ENCODE measurements at regions not wholly inside any gene's neighbourhood (a gene's known extent, or its start where the extent isn't known, plus 50 kb on each side); places are given as distances from the start of the nearest gene placed in this dataset.
A peak's percentile ranks its signal among the peaks of the same experiment; 100 is the strongest.

DNA sequence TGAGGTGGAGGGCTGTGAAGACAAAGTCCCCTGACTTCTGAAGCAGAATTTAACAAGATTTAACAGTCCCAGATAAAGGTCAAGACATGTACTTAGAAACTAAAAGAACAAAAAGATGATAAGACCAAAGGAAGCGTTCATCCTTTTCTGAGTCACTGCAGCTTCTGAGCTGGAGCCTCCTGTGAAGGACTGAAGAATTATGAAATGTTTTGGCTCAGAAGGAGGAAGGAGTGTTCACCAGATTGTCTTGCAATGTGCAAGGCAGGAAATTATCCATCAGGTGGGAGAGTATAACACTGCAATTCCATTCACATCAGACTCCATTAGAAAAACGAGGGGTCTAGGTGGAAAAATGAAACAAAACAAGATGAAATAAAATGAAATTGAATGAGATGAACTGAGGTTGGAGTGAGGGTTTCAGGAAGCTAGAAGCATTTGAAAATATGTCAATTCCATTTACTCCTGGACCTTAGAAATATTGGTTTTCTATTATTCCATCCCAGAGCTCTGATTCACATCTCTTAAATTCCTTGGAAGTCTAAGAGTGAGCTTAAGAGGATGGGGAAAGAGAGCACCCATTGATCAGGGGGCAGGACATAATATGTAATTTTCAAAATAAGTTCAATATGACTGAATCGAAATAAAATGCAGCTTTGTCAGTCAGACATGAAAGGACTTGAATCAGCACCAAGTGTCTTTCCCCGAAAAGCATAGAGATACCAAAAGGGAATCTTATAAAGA, 186.1 kb upstream of the LNX1 start (continued):
- TF ChIP-seq RAD21 (IDR thresholded peaks at IDR 0.05; ENCODE audit: low read length) (no peak), JUND (IDR thresholded peaks at IDR 0.05) (0 out of 2 replicates have a peak, but pooled peaks have one; percentile 17), MEF2A (IDR thresholded peaks at IDR 0.05; ENCODE audit: borderline replicate concordance, low read depth) (no peak), RFX5 (IDR thresholded peaks at IDR 0.05; ENCODE audit: low read length) (no peak), NRF1 (IDR thresholded peaks at IDR 0.05; ENCODE audit: low read depth, low read length) (no peak), NFIC (IDR thresholded peaks at IDR 0.05; ENCODE audit: borderline replicate concordance) (peak; percentile 39; the same call in 1 of the 2 replicates), USF2 (IDR thresholded peaks at IDR 0.05; ENCODE audit: borderline replicate concordance, low read depth, low read length) (no peak), YY1 (IDR thresholded peaks at IDR 0.05; ENCODE audit: low read depth) (no peak), RCOR1 (IDR thresholded peaks at IDR 0.05; ENCODE audit: low read length) (no peak)
- TF ChIP-seq, protein P1, sequence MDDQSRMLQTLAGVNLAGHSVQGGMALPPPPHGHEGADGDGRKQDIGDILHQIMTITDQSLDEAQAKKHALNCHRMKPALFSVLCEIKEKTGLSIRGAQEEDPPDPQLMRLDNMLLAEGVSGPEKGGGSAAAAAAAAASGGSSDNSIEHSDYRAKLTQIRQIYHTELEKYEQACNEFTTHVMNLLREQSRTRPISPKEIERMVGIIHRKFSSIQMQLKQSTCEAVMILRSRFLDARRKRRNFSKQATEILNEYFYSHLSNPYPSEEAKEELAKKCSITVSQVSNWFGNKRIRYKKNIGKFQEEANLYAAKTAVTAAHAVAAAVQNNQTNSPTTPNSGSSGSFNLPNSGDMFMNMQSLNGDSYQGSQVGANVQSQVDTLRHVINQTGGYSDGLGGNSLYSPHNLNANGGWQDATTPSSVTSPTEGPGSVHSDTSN (IDR thresholded peaks at IDR 0.05) = 0 out of 2 replicates have a peak, but pooled peaks have one; percentile 42

GRCh38 chr4:53776141-53776540, 184.9 kb upstream of the LNX1 start:
- H3K9ac ChIP-seq = no peak overlapping the region
- H4K20me1 ChIP-seq (ENCODE audit: insufficient read depth) = no peaks in the 10 kb centered on the region
- H3K79me2 ChIP-seq (ENCODE audit: insufficient read depth) = no peaks in the 10 kb centered on the region
- H3K9me2 ChIP-seq = no peaks in the 10 kb centered on the region
- 100% methylated on average over 2 of the region's 2 CpGs for WGBS (ENCODE audit: low lambda C conversion rate)
- POLR2A ChIA-PET = no interaction called here
- H3K27ac ChIP-seq (ENCODE audit: low read depth in 2 of 2, low read length in 1 of 2) = no peak overlapping the region
- CTCF ChIA-PET = interaction anchor here (1.3 kb wide), 1 partner anchor 12 kb away, joined by 5 read pairs; no protein-coding TSS in a partner anchor
- H2AFZ ChIP-seq (ENCODE audit: low read depth) = no peak overlapping the region
- DNase-seq = no peak
- no peaks in the 10 kb centered on the region for H3K36me3 ChIP-seq (replicated peaks in 1 of 2; ENCODE audit: control insufficient read depth in 1 of 2, insufficient read depth in 2 of 2, low read length in 1 of 2)
- peaks cover 7% of the 10 kb centered on the region for H3F3A ChIP-seq (replicated peaks; ENCODE audit: insufficient read depth)
- H3K4me3 ChIP-seq (ENCODE audit: low read depth in 2 of 2, low read length in 1 of 2) = no peak overlapping the region
- H3K9me3 ChIP-seq = no peaks in the 10 kb centered on the region
- peaks cover 0 to 3% of the 10 kb centered on the region in 2 experiments; a peak in 2 of 4 replicates for H3K4me1 ChIP-seq (ENCODE audit: control insufficient read depth in 1 of 2, insufficient read depth in 2 of 2, low read depth in 1 of 2, low read length in 1 of 2)
- H3K4me2 ChIP-seq = no peak overlapping the region
- no peaks in the 10 kb centered on the region for H3K27me3 ChIP-seq (ENCODE audit: insufficient read depth)
- TF ChIP-seq EP300 (IDR thresholded peaks at IDR 0.05; ENCODE audit: borderline replicate concordance in 1 of 2, low read depth in 1 of 2, low read length in 1 of 2) (no peak), TCF12 (IDR thresholded peaks at IDR 0.05) (no peak), TAF1 (IDR thresholded peaks at IDR 0.05; ENCODE audit: borderline replicate concordance, low read depth, low read length) (no peak), RAD21 (IDR thresholded peaks at IDR 0.05; ENCODE audit: low read length) (no peak), USF2 (IDR thresholded peaks at IDR 0.05; ENCODE audit: borderline replicate concordance, low read depth, low read length) (no peak), CTCF (IDR thresholded peaks at IDR 0.05) (no peak)
- TF ChIP-seq, protein P2, sequence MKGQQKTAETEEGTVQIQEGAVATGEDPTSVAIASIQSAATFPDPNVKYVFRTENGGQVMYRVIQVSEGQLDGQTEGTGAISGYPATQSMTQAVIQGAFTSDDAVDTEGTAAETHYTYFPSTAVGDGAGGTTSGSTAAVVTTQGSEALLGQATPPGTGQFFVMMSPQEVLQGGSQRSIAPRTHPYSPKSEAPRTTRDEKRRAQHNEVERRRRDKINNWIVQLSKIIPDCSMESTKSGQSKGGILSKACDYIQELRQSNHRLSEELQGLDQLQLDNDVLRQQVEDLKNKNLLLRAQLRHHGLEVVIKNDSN (IDR thresholded peaks at IDR 0.05; ENCODE audit: borderline replicate concordance, low read depth) = no peak
- TF ChIP-seq, protein P3, sequence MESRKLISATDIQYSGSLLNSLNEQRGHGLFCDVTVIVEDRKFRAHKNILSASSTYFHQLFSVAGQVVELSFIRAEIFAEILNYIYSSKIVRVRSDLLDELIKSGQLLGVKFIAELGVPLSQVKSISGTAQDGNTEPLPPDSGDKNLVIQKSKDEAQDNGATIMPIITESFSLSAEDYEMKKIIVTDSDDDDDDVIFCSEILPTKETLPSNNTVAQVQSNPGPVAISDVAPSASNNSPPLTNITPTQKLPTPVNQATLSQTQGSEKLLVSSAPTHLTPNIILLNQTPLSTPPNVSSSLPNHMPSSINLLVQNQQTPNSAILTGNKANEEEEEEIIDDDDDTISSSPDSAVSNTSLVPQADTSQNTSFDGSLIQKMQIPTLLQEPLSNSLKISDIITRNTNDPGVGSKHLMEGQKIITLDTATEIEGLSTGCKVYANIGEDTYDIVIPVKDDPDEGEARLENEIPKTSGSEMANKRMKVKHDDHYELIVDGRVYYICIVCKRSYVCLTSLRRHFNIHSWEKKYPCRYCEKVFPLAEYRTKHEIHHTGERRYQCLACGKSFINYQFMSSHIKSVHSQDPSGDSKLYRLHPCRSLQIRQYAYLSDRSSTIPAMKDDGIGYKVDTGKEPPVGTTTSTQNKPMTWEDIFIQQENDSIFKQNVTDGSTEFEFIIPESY (IDR thresholded peaks at IDR 0.05; ENCODE audit: borderline replicate concordance, low read depth) = no peak
